ENCODE measurements at regions not wholly inside any gene's neighbourhood (a gene's known extent, or its start where the extent isn't known, plus 50 kb on each side); places are given as distances from the start of the nearest gene placed in this dataset.
"Not testable (repeated sequence)": the region's sequence is repeated elsewhere in the genome, so short reads cannot be mapped to it uniquely, and the experiment has no call there.

DNA sequence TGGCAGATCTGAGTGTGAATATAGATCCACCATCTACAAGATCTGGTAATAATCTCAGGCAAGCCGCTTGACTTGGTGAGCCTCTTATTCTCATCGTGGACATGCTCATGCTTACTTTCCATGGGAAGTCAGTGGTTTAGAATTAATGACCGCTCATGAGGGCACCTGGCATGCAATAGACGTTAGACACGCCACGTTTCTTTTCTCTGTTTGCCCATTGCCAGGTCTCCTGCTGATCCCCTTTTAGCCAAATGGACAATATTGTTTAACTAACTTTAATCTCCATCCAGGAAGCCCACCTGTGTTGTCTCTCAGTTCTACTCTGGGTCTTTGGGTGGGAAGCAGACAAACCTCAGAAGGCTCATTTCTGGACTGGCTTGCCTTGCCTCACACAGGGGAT, 439.1 kb downstream of the ETS1 start:
- no peak overlapping the region for H3K9ac ChIP-seq (ENCODE audit: low read depth, low read length, poor library complexity, severe bottlenecking)
- no peaks in the 10 kb centered on the region for H3K9me3 ChIP-seq (ENCODE audit: insufficient read depth, low read depth, low read length)
- H3K4me2 ChIP-seq (ENCODE audit: low read depth, low read length, poor library complexity, severe bottlenecking), result no peak overlapping the region
- H3K27me3 ChIP-seq (ENCODE audit: insufficient read depth, low read length, poor library complexity, severe bottlenecking), result no peaks in the 10 kb centered on the region
- H2AFZ ChIP-seq (ENCODE audit: low read length), result no peak overlapping the region
- H3K79me2 ChIP-seq (ENCODE audit: insufficient read depth, low read length), result no peaks in the 10 kb centered on the region
- no peak overlapping the region for H3K4me3 ChIP-seq (ENCODE audit: low read length, poor library complexity, severe bottlenecking)
- H4K20me1 ChIP-seq (ENCODE audit: insufficient read depth, low read length, poor library complexity, severe bottlenecking), result no peaks in the 10 kb centered on the region
- 0 out of 2 replicates have a peak, but pooled peaks cover 2% of the 10 kb centered on the region for H3F3A ChIP-seq (ENCODE audit: low read depth)
- H3K9me2 ChIP-seq (replicated peaks; ENCODE audit: low read depth, low read length), result no peaks in the 10 kb centered on the region
- H3K36me3 ChIP-seq (ENCODE audit: insufficient read depth, low read length), result no peaks in the 10 kb centered on the region
- TF ChIP-seq EZH2phosphoT487 (IDR thresholded peaks at IDR 0.05; ENCODE audit: borderline replicate concordance), result no peak
- TF ChIP-seq, protein P1, sequence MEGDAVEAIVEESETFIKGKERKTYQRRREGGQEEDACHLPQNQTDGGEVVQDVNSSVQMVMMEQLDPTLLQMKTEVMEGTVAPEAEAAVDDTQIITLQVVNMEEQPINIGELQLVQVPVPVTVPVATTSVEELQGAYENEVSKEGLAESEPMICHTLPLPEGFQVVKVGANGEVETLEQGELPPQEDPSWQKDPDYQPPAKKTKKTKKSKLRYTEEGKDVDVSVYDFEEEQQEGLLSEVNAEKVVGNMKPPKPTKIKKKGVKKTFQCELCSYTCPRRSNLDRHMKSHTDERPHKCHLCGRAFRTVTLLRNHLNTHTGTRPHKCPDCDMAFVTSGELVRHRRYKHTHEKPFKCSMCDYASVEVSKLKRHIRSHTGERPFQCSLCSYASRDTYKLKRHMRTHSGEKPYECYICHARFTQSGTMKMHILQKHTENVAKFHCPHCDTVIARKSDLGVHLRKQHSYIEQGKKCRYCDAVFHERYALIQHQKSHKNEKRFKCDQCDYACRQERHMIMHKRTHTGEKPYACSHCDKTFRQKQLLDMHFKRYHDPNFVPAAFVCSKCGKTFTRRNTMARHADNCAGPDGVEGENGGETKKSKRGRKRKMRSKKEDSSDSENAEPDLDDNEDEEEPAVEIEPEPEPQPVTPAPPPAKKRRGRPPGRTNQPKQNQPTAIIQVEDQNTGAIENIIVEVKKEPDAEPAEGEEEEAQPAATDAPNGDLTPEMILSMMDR (conservative IDR thresholded peaks at IDR 0.05; ENCODE audit: low read length), result no peak
- peaks cover 6% of the 10 kb centered on the region for H3K4me1 ChIP-seq (ENCODE audit: insufficient read depth, low read length, poor library complexity, severe bottlenecking)

DNA sequence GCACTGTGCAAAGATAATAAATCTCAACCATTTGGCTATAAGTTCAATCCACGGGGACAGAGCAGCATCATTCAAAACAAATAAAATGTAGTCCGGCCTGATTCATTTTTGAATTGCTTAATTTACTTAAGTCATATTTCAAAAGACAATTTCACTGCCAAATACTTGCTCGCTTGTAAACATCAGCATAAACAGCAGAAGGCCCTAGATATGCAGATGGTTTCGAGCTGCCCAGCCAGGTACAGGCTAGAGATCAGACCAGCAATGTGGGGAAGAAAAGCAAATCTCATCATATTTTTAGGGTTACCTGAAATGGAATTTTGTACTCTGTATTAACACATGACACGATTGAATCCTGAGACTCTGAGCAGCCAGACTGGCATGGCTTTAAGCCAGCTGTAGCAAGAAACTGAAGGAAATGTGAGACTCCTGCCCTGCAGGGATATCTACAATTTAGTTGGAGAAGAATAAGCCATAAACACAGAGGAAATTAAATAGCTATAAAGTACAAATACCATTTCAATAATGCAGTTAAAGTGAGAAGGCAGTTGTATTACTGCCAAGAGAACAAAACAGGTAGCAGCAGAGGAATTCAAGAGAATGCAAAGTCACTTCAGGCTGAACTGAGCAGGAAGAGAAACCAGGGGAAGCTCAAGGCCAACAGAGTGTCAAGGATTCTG, 440.3 kb downstream of the ETS1 start:
- Histone ChIP-seq H3F3A (ENCODE audit: low read depth) (0 out of 2 replicates have a peak, but pooled peaks cover 2% of the 10 kb centered on the region), H3K79me2 (ENCODE audit: insufficient read depth, low read length) (no peaks in the 10 kb centered on the region), H3K9ac (ENCODE audit: low read depth, low read length, poor library complexity, severe bottlenecking) (no peak overlapping the region), H3K4me3 (ENCODE audit: low read length, poor library complexity, severe bottlenecking) (no peak overlapping the region), H3K4me1 (ENCODE audit: insufficient read depth, low read length, poor library complexity, severe bottlenecking) (peaks cover 6% of the 10 kb centered on the region), H4K20me1 (ENCODE audit: insufficient read depth, low read length, poor library complexity, severe bottlenecking) (no peaks in the 10 kb centered on the region), H3K4me2 (ENCODE audit: low read depth, low read length, poor library complexity, severe bottlenecking) (no peak overlapping the region), H2AFZ (ENCODE audit: low read length) (no peak overlapping the region), H3K9me2 (replicated peaks; ENCODE audit: low read depth, low read length) (no peaks in the 10 kb centered on the region), H3K27me3 (ENCODE audit: insufficient read depth, low read length, poor library complexity, severe bottlenecking) (no peaks in the 10 kb centered on the region), H3K36me3 (ENCODE audit: insufficient read depth, low read length) (no peaks in the 10 kb centered on the region), H3K9me3 (ENCODE audit: insufficient read depth, low read depth, low read length) (no peaks in the 10 kb centered on the region)
- TF ChIP-seq EZH2phosphoT487 (IDR thresholded peaks at IDR 0.05; ENCODE audit: borderline replicate concordance), result no peak
- TF ChIP-seq, protein P1 (conservative IDR thresholded peaks at IDR 0.05; ENCODE audit: low read length), result no peak

DNA sequence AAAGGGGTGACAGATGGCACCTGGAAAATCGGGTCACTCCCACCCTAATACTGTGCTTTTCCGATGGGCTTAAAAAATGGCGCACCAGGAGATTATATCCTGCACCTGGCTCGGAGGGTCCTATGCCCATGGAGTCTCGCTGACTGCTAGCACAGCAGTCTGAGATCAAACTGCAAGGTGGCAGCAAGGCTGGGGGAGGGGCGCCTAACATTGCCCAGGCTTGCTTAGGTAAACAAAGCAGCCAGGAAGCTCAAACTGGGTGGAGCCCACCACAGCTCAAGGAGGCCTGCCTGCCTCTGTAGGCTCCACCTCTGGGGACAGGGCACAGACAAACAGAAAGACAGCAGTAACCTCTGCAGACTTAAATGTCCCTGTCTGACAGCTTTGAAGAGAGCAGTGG, 447.1 kb downstream of the ETS1 start:
- H3K9me2 ChIP-seq (replicated peaks; ENCODE audit: low read depth, low read length); H3K4me1 ChIP-seq (ENCODE audit: insufficient read depth, low read length, poor library complexity, severe bottlenecking); H3K4me3 ChIP-seq (ENCODE audit: low read length, poor library complexity, severe bottlenecking); H3K79me2 ChIP-seq (ENCODE audit: insufficient read depth, low read length); H3K27me3 ChIP-seq (ENCODE audit: insufficient read depth, low read length, poor library complexity, severe bottlenecking); H3K9me3 ChIP-seq (ENCODE audit: insufficient read depth, low read depth, low read length); H3K36me3 ChIP-seq (ENCODE audit: insufficient read depth, low read length); H3F3A ChIP-seq (ENCODE audit: low read depth); H3K9ac ChIP-seq (ENCODE audit: low read depth, low read length, poor library complexity, severe bottlenecking); H3K4me2 ChIP-seq (ENCODE audit: low read depth, low read length, poor library complexity, severe bottlenecking); H4K20me1 ChIP-seq (ENCODE audit: insufficient read depth, low read length, poor library complexity, severe bottlenecking); H2AFZ ChIP-seq (ENCODE audit: low read length): not testable (repeated sequence)

- Histone ChIP-seq H4K20me1 (ENCODE audit: insufficient read depth, low read length, poor library complexity, severe bottlenecking) (no peaks in the 10 kb centered on the region), H3K4me2 (ENCODE audit: low read depth, low read length, poor library complexity, severe bottlenecking) (no peak overlapping the region), H3K79me2 (ENCODE audit: insufficient read depth, low read length) (no peaks in the 10 kb centered on the region), H3F3A (ENCODE audit: low read depth) (no peaks in the 10 kb centered on the region), H3K4me1 (ENCODE audit: insufficient read depth, low read length, poor library complexity, severe bottlenecking) (no peaks in the 10 kb centered on the region), H3K36me3 (ENCODE audit: insufficient read depth, low read length) (no peaks in the 10 kb centered on the region), H2AFZ (ENCODE audit: low read length) (no peak overlapping the region), H3K27me3 (ENCODE audit: insufficient read depth, low read length, poor library complexity, severe bottlenecking) (no peaks in the 10 kb centered on the region), H3K4me3 (ENCODE audit: low read length, poor library complexity, severe bottlenecking) (no peak overlapping the region), H3K9ac (ENCODE audit: low read depth, low read length, poor library complexity, severe bottlenecking) (no peak overlapping the region), H3K9me3 (ENCODE audit: insufficient read depth, low read depth, low read length) (0 out of 2 replicates have a peak, but pooled peaks cover 5% of the 10 kb centered on the region), H3K9me2 (replicated peaks; ENCODE audit: low read depth, low read length) (no peaks in the 10 kb centered on the region)
- TF ChIP-seq, protein P1 (conservative IDR thresholded peaks at IDR 0.05; ENCODE audit: low read length), result no peak
- TF ChIP-seq EZH2phosphoT487 (IDR thresholded peaks at IDR 0.05; ENCODE audit: borderline replicate concordance), result no peak
Measured at GRCh38 chr11:128135451-128135850, 451.9 kb downstream of the ETS1 start.
